A673 (cell line): ENCODE measurements at regions not wholly inside any gene's neighbourhood (a gene's known extent, or its start where the extent isn't known, plus 50 kb on each side); places are given as distances from the start of the nearest gene placed in this dataset.

Experiments used
- BruUV-seq: library from RNA; stranded (reverse); fragments of 400-500 nt; replicated peaks from 2 replicates; lab custom pipeline; 2021; lab: Mats Ljungman, UMichigan
- CTCF ChIA-PET: fragments of 300-600 bp; sonication (Branson Sonifier 250); formaldehyde crosslinking; loops from one replicate; lab custom pipeline; 2022; ENCODE audit warnings: antibody characterized with exemption; lab: Charles Lee
- POLR2A ChIA-PET: fragments of 300-600 bp; sonication (Branson Sonifier 250); formaldehyde crosslinking; loops from one replicate; lab custom pipeline; 2022; ENCODE audit warnings: antibody characterized with exemption; ENCODE audit not compliant: low non-redundant PET; lab: Charles Lee
- DNase-seq: peaks from one replicate; pipeline ENCODE4 v3.0.0-alpha.2; 2015; ENCODE audit warnings: low spot score
- H3K27ac ChIP-seq: fragments of 200-600 bp; sonication (generic); 2 replicates; pipeline ENCODE4 v1.5.1; 2016; ENCODE audit warnings: mixed run types, low read depth, mild to moderate bottlenecking, mixed read lengths, antibody characterized with exemption, low read length; ENCODE audit not compliant: poor library complexity, severe bottlenecking
- H3K27me3 ChIP-seq: fragments of 200-600 bp; sonication (generic); replicated peaks from 2 replicates; pipeline ENCODE4 v1.6.1; 2017; ENCODE audit warnings: mixed run types, low read depth, mild to moderate bottlenecking, mixed read lengths, antibody characterized with exemption, low read length; ENCODE audit not compliant: insufficient read depth, poor library complexity
- H3K36me3 ChIP-seq: fragments of 200-600 bp; sonication (generic); 2 replicates; pipeline ENCODE4 v1.6.1; 2016; ENCODE audit warnings: mixed run types, mild to moderate bottlenecking, mixed read lengths, antibody characterized with exemption, low read length; ENCODE audit not compliant: insufficient read depth, poor library complexity, severe bottlenecking
- H3K4me1 ChIP-seq: fragments of 200-600 bp; sonication (generic); 2 replicates; pipeline ENCODE4 v1.6.1; 2017; ENCODE audit warnings: mixed run types, mild to moderate bottlenecking, mixed read lengths, antibody characterized with exemption, low read length; ENCODE audit not compliant: insufficient read depth, poor library complexity, severe bottlenecking
- H3K4me3 ChIP-seq: fragments of 200-600 bp; sonication (generic); 2 replicates; pipeline ENCODE4 v1.5.1; 2016; ENCODE audit warnings: low read depth, mixed run types, mild to moderate bottlenecking, mixed read lengths, low read length; ENCODE audit not compliant: poor library complexity, severe bottlenecking
- H3K9me3 ChIP-seq: fragments of 200-600 bp; sonication (generic); 2 replicates; pipeline ENCODE4 v1.6.1; 2016; ENCODE audit warnings: mixed run types, low read depth, mild to moderate bottlenecking, mixed read lengths, antibody characterized with exemption, low read length; ENCODE audit not compliant: poor library complexity, severe bottlenecking
- EZH2 ChIP-seq: fragments of 200-600 bp; sonication (generic); IDR thresholded peaks from 2 replicates; pipeline ENCODE4 v1.6.1; 2017; ENCODE audit warnings: borderline replicate concordance, low read depth, mild to moderate bottlenecking, mixed read lengths, antibody characterized with exemption, low read length; ENCODE audit not compliant: poor library complexity, severe bottlenecking
- intact Hi-C: fragments of 100-400 bp; cut with micrococcal nuclease; formaldehyde crosslinking; loops from one replicate; pipeline ENCODE4 v1.10.0; 2022; ENCODE audit not compliant: unreplicated experiment
- TF ChIP-seq, protein P1 (sequence below): fragments of 300-800, 200-600 bp; sonication (generic); conservative IDR thresholded peaks from 2 replicates; pipeline ENCODE4 v1.5.1; 2017; ENCODE audit warnings: low read depth, mild to moderate bottlenecking, antibody characterized with exemption, low read length, moderate library complexity, mixed read lengths

GRCh38 chr5:62133426-62133825 lies 172.6 kb upstream of the KIF2A start:
- H3K36me3 ChIP-seq, result no peaks in the 10 kb centered on the region
- BruUV-seq, result no TSS peak
- intact Hi-C loops, result no loop called here
- ChIA-PET CTCF (interaction anchor here (0.5 kb wide), 1 partner anchor 10 kb away, joined by 3 read pairs; no protein-coding TSS in a partner anchor), POLR2A (no interaction called here)
- no peak for DNase-seq
- H3K4me3 ChIP-seq, result no peak overlapping the region
- no peak overlapping the region for H3K27ac ChIP-seq
- H3K9me3 ChIP-seq, result no peaks in the 10 kb centered on the region
- TF ChIP-seq EZH2, result no peak
- TF ChIP-seq, protein P1, sequence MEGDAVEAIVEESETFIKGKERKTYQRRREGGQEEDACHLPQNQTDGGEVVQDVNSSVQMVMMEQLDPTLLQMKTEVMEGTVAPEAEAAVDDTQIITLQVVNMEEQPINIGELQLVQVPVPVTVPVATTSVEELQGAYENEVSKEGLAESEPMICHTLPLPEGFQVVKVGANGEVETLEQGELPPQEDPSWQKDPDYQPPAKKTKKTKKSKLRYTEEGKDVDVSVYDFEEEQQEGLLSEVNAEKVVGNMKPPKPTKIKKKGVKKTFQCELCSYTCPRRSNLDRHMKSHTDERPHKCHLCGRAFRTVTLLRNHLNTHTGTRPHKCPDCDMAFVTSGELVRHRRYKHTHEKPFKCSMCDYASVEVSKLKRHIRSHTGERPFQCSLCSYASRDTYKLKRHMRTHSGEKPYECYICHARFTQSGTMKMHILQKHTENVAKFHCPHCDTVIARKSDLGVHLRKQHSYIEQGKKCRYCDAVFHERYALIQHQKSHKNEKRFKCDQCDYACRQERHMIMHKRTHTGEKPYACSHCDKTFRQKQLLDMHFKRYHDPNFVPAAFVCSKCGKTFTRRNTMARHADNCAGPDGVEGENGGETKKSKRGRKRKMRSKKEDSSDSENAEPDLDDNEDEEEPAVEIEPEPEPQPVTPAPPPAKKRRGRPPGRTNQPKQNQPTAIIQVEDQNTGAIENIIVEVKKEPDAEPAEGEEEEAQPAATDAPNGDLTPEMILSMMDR, result no peak
- no peaks in the 10 kb centered on the region for H3K27me3 ChIP-seq
- H3K4me1 ChIP-seq, result no peaks in the 10 kb centered on the region

GRCh38 chr5:62134811-62135210 lies 171.2 kb upstream of the KIF2A start:
- ChIA-PET POLR2A (no interaction called here), CTCF (no interaction called here)
- TF ChIP-seq, protein P1, result no peak
- no peak for TF ChIP-seq EZH2
- no peak for DNase-seq
- intact Hi-C loops, result no loop called here
- Histone ChIP-seq H3K27me3 (no peaks in the 10 kb centered on the region), H3K9me3 (no peaks in the 10 kb centered on the region), H3K27ac (no peak overlapping the region), H3K36me3 (no peaks in the 10 kb centered on the region), H3K4me1 (no peaks in the 10 kb centered on the region), H3K4me3 (no peak overlapping the region)
- BruUV-seq, result no TSS peak

GRCh38 chr5:62137628-62138027 lies 168.4 kb upstream of the KIF2A start:
- CTCF ChIA-PET, result no interaction called here
- DNase-seq, result no peak
- Histone ChIP-seq H3K27ac (no peak overlapping the region), H3K4me1 (peaks cover 4% of the 10 kb centered on the region), H3K27me3 (no peaks in the 10 kb centered on the region), H3K36me3 (no peaks in the 10 kb centered on the region), H3K9me3 (no peaks in the 10 kb centered on the region), H3K4me3 (no peak overlapping the region)
- POLR2A ChIA-PET, result no interaction called here
- no TSS peak for BruUV-seq
- intact Hi-C loops, result no loop called here
- TF ChIP-seq, protein P1, result no peak
- TF ChIP-seq EZH2, result no peak
